22Rv1 (cell line): ENCODE measurements at regions not wholly inside any gene's neighbourhood (a gene's known extent, or its start where the extent isn't known, plus 50 kb on each side); places are given as distances from the start of the nearest gene placed in this dataset.

Experiments
- H3K27ac ChIP-seq: fragments of 450-650 bp; 2 replicates; pipeline ENCODE4 v1.5.1; 2017
- ZFX ChIP-seq: fragments of 450-650 bp; IDR thresholded peaks from 2 replicates; pipeline ENCODE4 v1.6.1; 2017; ENCODE audit warnings: antibody characterized with exemption, borderline replicate concordance
- TF ChIP-seq, protein P1 (sequence below): fragments of 450-650 bp; IDR thresholded peaks from 2 replicates; pipeline ENCODE4 v1.5.1; 2017; ENCODE audit warnings: mild to moderate bottlenecking

GRCh38 chr19:46962030-46962570, 57.5 kb upstream of the NPAS1 start:
- no peak for TF ChIP-seq ZFX
- TF ChIP-seq, protein P1, sequence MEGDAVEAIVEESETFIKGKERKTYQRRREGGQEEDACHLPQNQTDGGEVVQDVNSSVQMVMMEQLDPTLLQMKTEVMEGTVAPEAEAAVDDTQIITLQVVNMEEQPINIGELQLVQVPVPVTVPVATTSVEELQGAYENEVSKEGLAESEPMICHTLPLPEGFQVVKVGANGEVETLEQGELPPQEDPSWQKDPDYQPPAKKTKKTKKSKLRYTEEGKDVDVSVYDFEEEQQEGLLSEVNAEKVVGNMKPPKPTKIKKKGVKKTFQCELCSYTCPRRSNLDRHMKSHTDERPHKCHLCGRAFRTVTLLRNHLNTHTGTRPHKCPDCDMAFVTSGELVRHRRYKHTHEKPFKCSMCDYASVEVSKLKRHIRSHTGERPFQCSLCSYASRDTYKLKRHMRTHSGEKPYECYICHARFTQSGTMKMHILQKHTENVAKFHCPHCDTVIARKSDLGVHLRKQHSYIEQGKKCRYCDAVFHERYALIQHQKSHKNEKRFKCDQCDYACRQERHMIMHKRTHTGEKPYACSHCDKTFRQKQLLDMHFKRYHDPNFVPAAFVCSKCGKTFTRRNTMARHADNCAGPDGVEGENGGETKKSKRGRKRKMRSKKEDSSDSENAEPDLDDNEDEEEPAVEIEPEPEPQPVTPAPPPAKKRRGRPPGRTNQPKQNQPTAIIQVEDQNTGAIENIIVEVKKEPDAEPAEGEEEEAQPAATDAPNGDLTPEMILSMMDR: no peak
- peak overlapping the region; percentile 15; the same call in 1 of the 2 replicates for H3K27ac ChIP-seq

- H3K27ac ChIP-seq: peak overlapping the region; percentile 15; the same call in 1 of the 2 replicates
- TF ChIP-seq, protein P1: no peak
- TF ChIP-seq ZFX: no peak
Measured at GRCh38 chr19:46963093-46963734, 56.4 kb upstream of the NPAS1 start.

- peak overlapping the region; percentile 36 for H3K27ac ChIP-seq
- TF ChIP-seq ZFX: no peak
- TF ChIP-seq, protein P1: no peak
Measured at GRCh38 chr19:46967578-46968032, 52.0 kb upstream of the NPAS1 start.
